Endothelial cell of umbilical vein (primary cell): ENCODE measurements at regions not wholly inside any gene's neighbourhood (a gene's known extent, or its start where the extent isn't known, plus 50 kb on each side); places are given as distances from the start of the nearest gene placed in this dataset. TPM values are rescaled to one million over a fixed set of nuclear protein-coding genes. Genes with fewer than 3 reads are reported as not detected.

ENCODE experiments used
- BruUV-seq: library from RNA; stranded (reverse); fragments of 400-500 nt; replicated peaks from 2 replicates; lab custom pipeline; 2021; lab: Mats Ljungman, UMichigan
- CTCF ChIA-PET: fragments of 300-600, 350-600 bp; sonication (Branson Sonifier 250); formaldehyde crosslinking; loops from one replicate; lab custom pipeline; 2021; ENCODE audit warnings: antibody characterized with exemption, inconsistent platforms; lab: Charles Lee
- POLR2A ChIA-PET: fragments of 300-600, 350-600 bp; sonication (Branson Sonifier 250); formaldehyde crosslinking; loops from one replicate; lab custom pipeline; 2021; ENCODE audit warnings: antibody characterized with exemption, inconsistent platforms; lab: Charles Lee
- DNase-seq: peaks from one replicate; pipeline ENCODE4 v3.0.0-alpha.2; 2011; ENCODE audit warnings: low read depth, low spot score
- FAIRE-seq: peaks from 2 replicates; lab custom pipeline; 2011; peaks lifted over from hg19 to GRCh38; lab: Jason Lieb, UNC
- H2AFZ ChIP-seq: 2 replicates; pipeline ENCODE4 v1.6.0; 2012; ENCODE audit warnings: low read depth, low read length, control low read depth, inconsistent platforms
- H3K27ac ChIP-seq: 2 replicates; pipeline ENCODE4 v1.5.1; 2011; ENCODE audit warnings: low read depth, mild to moderate bottlenecking, control low read depth, low read length, moderate library complexity; ENCODE audit not compliant: insufficient read depth
- H3K27me3 ChIP-seq, 2 experiments: 2 replicates each; pipeline versions ENCODE4 v1.6.0 to v1.6.1; 2011; ENCODE audit warnings: low read length in 2 of 2, mixed read lengths in 1 of 2; ENCODE audit not compliant: control insufficient read depth in 2 of 2, insufficient read depth in 2 of 2
- H3K36me3 ChIP-seq, 2 experiments: 2 replicates in 1 of 2; 3 replicates in 1 of 2; pipeline ENCODE4 v1.5.1; 2011; ENCODE audit warnings: low read length in 2 of 2, mild to moderate bottlenecking in 1 of 2, moderate library complexity in 1 of 2; ENCODE audit not compliant: control insufficient read depth in 2 of 2, insufficient read depth in 2 of 2; ENCODE audit errors: extremely low read depth in 1 of 2
- H3K4me1 ChIP-seq: 3 replicates; pipeline ENCODE4 v1.5.1; 2011; ENCODE audit warnings: mild to moderate bottlenecking, low read length; ENCODE audit not compliant: control insufficient read depth, insufficient read depth; ENCODE audit errors: extremely low read depth
- H3K4me2 ChIP-seq: 2 replicates; pipeline ENCODE4 v1.6.1; 2011; ENCODE audit warnings: low read length, control low read depth, mixed read lengths; ENCODE audit not compliant: insufficient read depth
- H3K4me3 ChIP-seq, 3 experiments: fragments of 200-600 bp in 1 of 3; sonication (generic), shearing (Covaris generic) in 1 of 3; replicated peaks in 1 of 3; 2 replicates each; pipeline ENCODE4 v1.5.1; 2011 to 2016; ENCODE audit warnings: control low read depth in 3 of 3, low read length in 3 of 3, mild to moderate bottlenecking in 2 of 3, inconsistent platforms in 1 of 3, low read depth in 1 of 3, moderate library complexity in 1 of 3; ENCODE audit not compliant: insufficient read depth in 1 of 3
- H3K79me2 ChIP-seq: 2 replicates; pipeline ENCODE4 v1.6.0; 2012; ENCODE audit warnings: low read length, inconsistent platforms; ENCODE audit not compliant: control insufficient read depth, insufficient read depth
- H3K9ac ChIP-seq: replicated peaks from 2 replicates; pipeline ENCODE3; 2011; ENCODE audit warnings: low read length, control low read depth; ENCODE audit not compliant: insufficient read depth; ENCODE audit errors: extremely low read depth
- H3K9me1 ChIP-seq: replicated peaks from 3 replicates; pipeline ENCODE4 v1.6.0; 2011; ENCODE audit warnings: mild to moderate bottlenecking, low read length; ENCODE audit not compliant: control insufficient read depth, insufficient read depth; ENCODE audit errors: extremely low read depth
- H3K9me3 ChIP-seq: replicated peaks from 2 replicates; pipeline ENCODE4 v1.5.1; 2012; ENCODE audit warnings: low read length, inconsistent platforms; ENCODE audit not compliant: control insufficient read depth, insufficient read depth
- H4K20me1 ChIP-seq: replicated peaks from 2 replicates; pipeline ENCODE3; 2011; ENCODE audit warnings: mild to moderate bottlenecking, low read length; ENCODE audit not compliant: control insufficient read depth, insufficient read depth; ENCODE audit errors: extremely low read depth
- EZH2 ChIP-seq: IDR thresholded peaks from 2 replicates; pipeline ENCODE4 v1.6.1; 2012; ENCODE audit warnings: borderline replicate concordance, low read depth, mild to moderate bottlenecking, moderate library complexity, low read length, inconsistent platforms; ENCODE audit not compliant: severe bottlenecking
- FOS ChIP-seq: IDR thresholded peaks from 2 replicates; pipeline ENCODE4 v1.6.1; 2011; ENCODE audit warnings: mild to moderate bottlenecking, low read length, moderate library complexity, borderline replicate concordance; ENCODE audit not compliant: insufficient read depth
- GATA2 ChIP-seq: IDR thresholded peaks from 2 replicates; pipeline ENCODE4 v1.7.0; 2011; ENCODE audit warnings: low read depth, mild to moderate bottlenecking, moderate library complexity, mixed read lengths, low read length; ENCODE audit not compliant: insufficient read length, insufficient read depth
- JUN ChIP-seq: IDR thresholded peaks from 2 replicates; pipeline ENCODE4 v1.6.1; 2011; ENCODE audit warnings: borderline replicate concordance, low read depth; ENCODE audit not compliant: insufficient read length, insufficient read depth
- MAX ChIP-seq: IDR thresholded peaks from 2 replicates; pipeline ENCODE4 v1.6.1; 2011; ENCODE audit not compliant: insufficient read depth, insufficient read length
- MYC ChIP-seq: IDR thresholded peaks from one replicate; pipeline ENCODE4 v1.6.1; 2011; ENCODE audit warnings: mild to moderate bottlenecking, low read depth, low read length
- POLR2A ChIP-seq: IDR thresholded peaks from 2 replicates; pipeline ENCODE4 v1.6.1; 2012; ENCODE audit warnings: low read depth, mild to moderate bottlenecking, control low read depth, low read length
- POLR2AphosphoS5 ChIP-seq: IDR thresholded peaks from 2 replicates; pipeline ENCODE4 v1.6.1; 2012; ENCODE audit warnings: low read depth, mild to moderate bottlenecking, control low read depth, low read length, moderate library complexity; ENCODE audit not compliant: insufficient read depth
- dilution Hi-C: fragments of 300-500 bp; cut with MboI; formaldehyde crosslinking; loops from one replicate; pipeline ENCODE4 v1.15.0; 2019; ENCODE audit warnings: low sequenced_read_pairs; ENCODE audit not compliant: extremely low pct_ligation_motif_present
- intact Hi-C: fragments of 100-400 bp; cut with micrococcal nuclease; formaldehyde crosslinking; loops from one replicate; pipeline ENCODE4 v1.10.0; 2022
- small RNA-seq: library from RNA; depleted of rRNA; stranded (forward); fragments of <200 nt; gene quantifications from one replicate; pipeline ENCODE3, GENCODE V24; 2012; ENCODE audit warnings: low replicate concordance, low read depth; ENCODE audit not compliant: insufficient read depth, insufficient read length
- TF ChIP-seq, protein P1 (sequence below), 2 donors: IDR thresholded peaks; 1 replicate in 1 of 2; 2 replicates in 1 of 2; pipeline ENCODE4 v1.5.1; 2011; ENCODE audit warnings: low read length in 2 of 2, mild to moderate bottlenecking in 2 of 2, moderate library complexity in 2 of 2, control low read depth in 1 of 2, inconsistent platforms in 1 of 2, low read depth in 1 of 2; ENCODE audit not compliant: insufficient read depth in 1 of 2; ENCODE audit errors: extremely low read depth in 1 of 2

DNA sequence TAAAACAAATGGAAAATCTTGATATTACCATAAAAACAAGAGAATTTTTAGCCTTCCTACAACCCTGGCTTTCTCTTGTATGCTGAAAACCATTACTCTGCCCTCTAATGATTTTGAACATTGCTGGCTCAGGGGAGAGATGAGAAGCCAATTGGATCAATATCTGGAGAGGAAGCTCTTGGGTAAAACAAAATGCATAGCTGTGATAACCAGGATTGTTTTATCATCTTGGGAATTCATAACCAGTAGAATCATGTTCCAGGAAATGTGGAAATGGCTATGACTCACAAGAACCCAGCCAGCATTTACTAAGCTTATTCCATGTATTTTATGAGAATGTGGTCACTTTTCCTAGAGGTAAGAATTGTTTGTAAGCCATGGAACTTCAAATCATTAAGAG lies 51.1 kb upstream of the CTNND2 start:
- dilution Hi-C loops (no loop called here), intact Hi-C loops (no loop called here)
- no peaks in the 10 kb centered on the region for H3K27me3 ChIP-seq
- H3K9me1 ChIP-seq, result no peaks in the 10 kb centered on the region
- no peaks in the 10 kb centered on the region for H3K9me3 ChIP-seq
- no TSS peak for BruUV-seq
- ChIA-PET POLR2A (no interaction called here), CTCF (no interaction called here)
- DNase-seq, result no peak
- H3K36me3 ChIP-seq, result no peaks in the 10 kb centered on the region
- H3K4me2 ChIP-seq, result no peak overlapping the region
- no peak overlapping the region for H2AFZ ChIP-seq
- no peak for FAIRE-seq
- TF ChIP-seq, protein P1, sequence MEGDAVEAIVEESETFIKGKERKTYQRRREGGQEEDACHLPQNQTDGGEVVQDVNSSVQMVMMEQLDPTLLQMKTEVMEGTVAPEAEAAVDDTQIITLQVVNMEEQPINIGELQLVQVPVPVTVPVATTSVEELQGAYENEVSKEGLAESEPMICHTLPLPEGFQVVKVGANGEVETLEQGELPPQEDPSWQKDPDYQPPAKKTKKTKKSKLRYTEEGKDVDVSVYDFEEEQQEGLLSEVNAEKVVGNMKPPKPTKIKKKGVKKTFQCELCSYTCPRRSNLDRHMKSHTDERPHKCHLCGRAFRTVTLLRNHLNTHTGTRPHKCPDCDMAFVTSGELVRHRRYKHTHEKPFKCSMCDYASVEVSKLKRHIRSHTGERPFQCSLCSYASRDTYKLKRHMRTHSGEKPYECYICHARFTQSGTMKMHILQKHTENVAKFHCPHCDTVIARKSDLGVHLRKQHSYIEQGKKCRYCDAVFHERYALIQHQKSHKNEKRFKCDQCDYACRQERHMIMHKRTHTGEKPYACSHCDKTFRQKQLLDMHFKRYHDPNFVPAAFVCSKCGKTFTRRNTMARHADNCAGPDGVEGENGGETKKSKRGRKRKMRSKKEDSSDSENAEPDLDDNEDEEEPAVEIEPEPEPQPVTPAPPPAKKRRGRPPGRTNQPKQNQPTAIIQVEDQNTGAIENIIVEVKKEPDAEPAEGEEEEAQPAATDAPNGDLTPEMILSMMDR (IDR thresholded peaks at IDR 0.05; ENCODE audit: extremely low read depth in 1 of 2, insufficient read depth in 1 of 2, low read depth in 1 of 2, low read length in 2 of 2), result no peak
- no peak for TF ChIP-seq POLR2AphosphoS5
- no peak for TF ChIP-seq POLR2A
- TF ChIP-seq GATA2, result no peak
- TF ChIP-seq JUN, result no peak
- TF ChIP-seq EZH2, result no peak
- no peak for TF ChIP-seq MYC
- no peak for TF ChIP-seq FOS
- TF ChIP-seq MAX, result no peak
- no peaks in the 10 kb centered on the region for H4K20me1 ChIP-seq
- H3K27ac ChIP-seq, result no peak overlapping the region
- H3K4me1 ChIP-seq, result no peaks in the 10 kb centered on the region
- no peak overlapping the region for H3K4me3 ChIP-seq
- H3K9ac ChIP-seq, result no peak overlapping the region
- no peaks in the 10 kb centered on the region for H3K79me2 ChIP-seq

Small RNA genes in the stretch of these regions (small RNA-seq; reads per million reads assigned to genes)
- gene RNU6-679P, result not detected
